UCSD-AML1 (cell line): ENCODE measurements at regions not wholly inside any gene's neighbourhood (a gene's known extent, or its start where the extent isn't known, plus 50 kb on each side); places are given as distances from the start of the nearest gene placed in this dataset.

Source experiments
- DNase-seq: peaks from one replicate; lab custom pipeline; 2025; ENCODE audit not compliant: unreplicated experiment; lab: John Stamatoyannopoulos, UW

DNA sequence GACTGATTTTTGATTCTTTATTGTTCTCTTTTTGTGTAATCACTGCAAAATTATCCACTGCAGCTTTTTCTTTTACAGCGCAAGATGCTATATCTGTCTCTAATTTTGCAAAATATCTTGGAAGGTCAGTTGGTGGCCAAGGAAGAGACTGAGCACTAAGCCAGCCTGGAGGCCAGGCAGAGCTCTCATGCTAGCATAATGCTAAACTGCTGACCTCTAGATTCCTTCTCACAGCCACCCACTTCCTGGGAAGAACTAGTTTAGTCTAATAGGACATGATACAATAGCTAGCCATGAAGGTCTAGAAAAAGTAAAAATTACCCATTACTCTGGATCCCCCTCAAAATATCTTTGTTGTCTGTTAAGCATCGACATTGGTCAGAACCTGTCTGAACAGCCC is 227.2 kb upstream of the ARHGAP20 start:
- DNase-seq, result no peak

DNA sequence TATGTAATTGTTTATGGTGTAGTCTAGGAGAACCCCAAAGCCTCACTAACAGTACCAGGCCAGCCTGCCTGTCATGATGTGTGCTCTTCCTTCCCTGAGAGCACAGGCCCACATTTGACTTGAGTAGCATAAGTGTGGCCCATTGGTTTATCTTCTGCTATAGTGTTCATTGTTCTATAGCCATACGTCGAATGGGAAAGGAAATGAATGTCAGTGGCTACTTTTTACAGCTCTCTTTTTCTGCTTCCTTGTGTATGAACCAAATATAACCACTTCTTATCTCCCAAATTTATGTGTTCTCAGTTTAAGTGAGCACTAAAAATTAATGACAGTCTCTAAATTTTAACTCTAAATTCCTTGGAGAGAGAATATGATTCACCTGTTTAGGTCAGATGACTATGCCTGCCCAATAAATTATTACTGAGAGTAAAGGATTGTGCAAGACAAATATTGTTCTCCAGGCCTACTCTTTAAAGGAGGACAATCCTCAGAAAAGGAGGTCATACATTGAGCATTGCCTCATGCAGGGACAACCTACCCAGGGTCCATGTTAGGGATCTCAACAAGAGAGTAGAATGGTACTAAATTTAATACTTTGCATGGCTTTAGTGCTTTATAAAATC is 222.9 kb upstream of the ARHGAP20 start:
- no peak for DNase-seq

GRCh38 chr11:110929129-110929528 is 216.9 kb upstream of the ARHGAP20 start:
- DNase-seq, result no peak

DNA sequence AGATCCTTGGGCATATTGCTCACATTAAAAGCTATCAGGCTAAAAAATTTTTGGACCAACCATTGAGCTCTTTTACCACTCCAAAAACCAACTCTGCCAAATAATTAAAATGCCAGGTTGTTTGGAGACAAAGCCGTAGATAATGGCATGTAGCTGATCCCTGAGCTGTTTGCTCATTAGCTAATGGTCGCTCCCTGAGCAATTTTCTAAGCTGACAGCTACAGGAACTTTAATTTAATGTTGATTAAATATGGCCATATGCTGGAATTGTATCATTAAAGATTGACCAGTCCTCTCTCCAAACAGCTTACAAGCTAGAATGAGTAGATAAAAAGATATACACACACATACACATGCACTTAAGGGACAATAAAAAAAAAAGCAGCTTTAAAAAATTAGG is 216.2 kb upstream of the ARHGAP20 start:
- DNase-seq, result no peak

DNA sequence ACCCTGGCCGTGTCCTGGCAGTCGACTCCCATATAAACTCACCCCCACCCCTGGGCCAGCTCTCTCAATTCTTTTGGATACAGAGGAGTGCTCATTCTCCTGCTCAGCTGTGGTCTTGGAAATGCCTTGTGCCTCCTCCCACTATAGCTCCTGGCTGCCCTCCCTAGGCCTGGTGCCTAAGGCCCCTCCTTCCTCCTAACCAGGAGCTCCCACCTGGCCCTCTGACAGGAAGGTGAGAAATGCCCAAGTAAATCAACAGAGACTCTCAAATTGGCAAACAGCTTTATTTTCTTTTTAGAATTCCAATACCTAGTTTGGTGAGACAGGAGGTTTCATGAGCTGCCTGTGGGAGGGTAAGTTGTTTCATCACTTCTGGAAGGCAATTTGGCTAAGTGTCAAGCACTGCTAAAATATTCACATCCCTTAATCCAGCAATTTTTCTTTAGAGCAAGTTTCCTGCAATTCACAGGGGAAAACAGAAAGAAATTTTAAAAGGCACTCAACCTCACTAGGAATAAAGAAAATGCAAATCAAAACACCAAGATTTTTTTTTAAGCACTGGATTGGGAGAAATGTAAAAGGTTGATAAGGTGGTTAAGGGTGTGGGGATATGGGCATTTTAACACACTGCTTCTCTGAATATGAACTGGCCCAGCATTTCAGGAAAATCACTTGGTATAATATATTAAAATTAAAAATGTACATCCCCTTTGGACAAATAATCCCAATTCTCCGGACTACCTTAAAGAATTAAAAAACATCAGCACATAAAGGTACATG is 209.7 kb upstream of the ARHGAP20 start:
- no peak for DNase-seq

DNA sequence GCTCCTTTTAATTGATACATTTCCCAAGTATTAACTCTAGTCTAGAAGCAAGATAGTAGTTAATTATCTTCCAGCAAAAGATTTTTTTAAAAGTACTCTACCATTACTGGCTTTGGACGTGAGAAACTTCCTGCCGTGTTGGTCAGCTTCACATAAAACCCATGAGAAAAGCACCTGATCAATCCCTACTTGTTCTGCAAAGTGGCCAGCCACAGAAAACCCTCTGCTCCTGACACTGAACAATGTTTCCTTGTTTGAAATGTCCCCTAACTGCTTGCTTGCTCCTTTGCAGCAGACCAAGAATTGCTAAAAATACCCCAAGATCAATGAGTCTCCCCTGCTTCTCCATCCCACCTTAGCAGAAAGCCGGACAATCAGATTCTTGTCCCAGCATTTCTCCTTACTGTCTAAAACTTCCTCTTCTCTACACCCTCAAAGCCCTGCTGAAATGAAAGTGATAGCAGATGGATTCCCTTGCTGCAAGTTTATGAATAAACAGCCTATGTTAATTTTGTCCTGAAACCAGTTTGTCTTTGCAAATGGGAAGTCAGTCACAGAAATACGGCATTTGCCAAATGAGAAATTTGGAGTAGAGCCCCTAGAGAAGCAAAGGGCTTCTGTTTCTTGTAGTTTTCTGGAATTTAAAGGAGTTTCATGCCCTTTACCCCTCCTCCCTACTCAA is 207.1 kb upstream of the ARHGAP20 start:
- no peak for DNase-seq

GRCh38 chr11:110918351-110918750 is 206.1 kb upstream of the ARHGAP20 start:
- no peak for DNase-seq

DNA sequence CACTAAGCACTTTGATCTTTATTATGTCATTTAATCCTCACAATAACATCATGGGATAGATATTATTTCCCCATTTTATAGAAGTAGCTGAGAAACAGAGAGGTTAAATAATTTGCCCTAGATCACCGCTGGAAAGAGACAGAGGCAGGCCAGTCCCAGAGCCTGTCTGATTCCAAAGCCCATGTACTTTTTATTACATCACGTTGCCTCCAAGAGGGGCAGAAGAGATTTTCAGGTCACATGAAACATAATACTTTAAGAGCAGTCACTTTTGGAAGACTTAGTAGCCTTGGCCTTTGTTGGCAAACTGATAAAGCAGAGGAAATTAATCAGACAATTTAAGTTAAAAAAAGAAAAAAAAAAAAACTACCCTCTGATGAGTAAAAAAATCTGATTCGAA is 200.2 kb upstream of the ARHGAP20 start:
- no peak for DNase-seq

GRCh38 chr11:110910384-110910783 is 198.1 kb upstream of the ARHGAP20 start:
- DNase-seq, result no peak

- no peak for DNase-seq
Observed at GRCh38 chr11:110909336-110909735, 197.1 kb upstream of the ARHGAP20 start.

DNA sequence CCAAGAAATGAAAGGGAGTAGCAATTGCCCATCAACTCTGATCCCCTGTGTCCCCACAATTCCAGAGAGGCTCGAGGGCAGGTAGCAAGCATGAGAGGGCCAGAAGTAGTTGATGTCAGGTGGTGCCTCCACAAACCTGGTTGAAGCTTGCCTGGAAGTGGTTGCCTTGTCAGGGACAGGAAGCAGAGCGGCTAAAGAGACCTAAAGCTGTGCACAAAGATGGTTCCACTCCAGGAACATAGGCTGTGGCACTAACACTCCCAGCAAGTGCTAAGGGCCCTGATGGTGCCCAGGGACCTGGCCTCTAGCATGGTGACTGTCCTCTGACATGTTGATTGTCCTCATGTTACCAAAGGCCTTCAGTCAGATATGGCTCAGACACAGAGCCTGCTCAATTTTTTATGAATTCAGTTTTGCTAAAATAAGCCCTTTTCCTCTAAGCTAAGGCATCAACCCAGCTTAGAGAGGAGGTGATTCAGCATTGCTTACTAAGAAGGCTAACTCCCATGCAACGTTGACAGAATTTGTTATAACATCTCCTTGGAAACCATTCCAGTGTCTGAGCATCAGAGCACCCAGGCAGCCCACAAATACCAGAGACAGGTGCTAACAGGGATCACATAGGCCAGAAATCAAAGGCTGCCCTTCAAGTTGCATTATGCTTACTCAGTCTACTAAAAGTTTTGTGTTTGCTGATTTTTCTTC is 196.3 kb upstream of the ARHGAP20 start:
- DNase-seq, result peak; percentile 16

- DNase-seq, result no peak
Observed at GRCh38 chr11:110907629-110908028, 195.4 kb upstream of the ARHGAP20 start.

- no peak for DNase-seq
Observed at GRCh38 chr11:110903830-110904229, 191.6 kb upstream of the ARHGAP20 start.

- DNase-seq, result no peak
Observed at GRCh38 chr11:110903378-110903777, 191.1 kb upstream of the ARHGAP20 start.

DNA sequence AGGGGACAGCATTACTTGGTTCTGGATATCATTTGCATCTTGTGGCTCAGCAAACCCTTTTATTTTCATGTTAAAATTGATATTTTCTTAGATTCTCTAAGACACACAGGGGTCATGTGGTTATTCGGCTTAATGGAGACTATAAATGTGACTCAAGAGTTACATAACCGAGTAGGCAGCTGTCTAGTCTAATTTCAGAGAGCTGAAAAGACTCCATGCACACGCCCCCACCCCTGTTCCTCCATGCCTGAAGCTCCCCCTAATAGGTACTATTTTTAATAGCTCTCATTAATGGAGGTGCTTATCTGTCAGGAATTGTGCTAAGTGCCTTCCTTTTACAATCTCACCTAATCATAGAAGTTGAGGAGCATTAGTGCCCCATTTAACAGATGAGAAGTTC is 189.2 kb upstream of the ARHGAP20 start:
- DNase-seq, result no peak

DNA sequence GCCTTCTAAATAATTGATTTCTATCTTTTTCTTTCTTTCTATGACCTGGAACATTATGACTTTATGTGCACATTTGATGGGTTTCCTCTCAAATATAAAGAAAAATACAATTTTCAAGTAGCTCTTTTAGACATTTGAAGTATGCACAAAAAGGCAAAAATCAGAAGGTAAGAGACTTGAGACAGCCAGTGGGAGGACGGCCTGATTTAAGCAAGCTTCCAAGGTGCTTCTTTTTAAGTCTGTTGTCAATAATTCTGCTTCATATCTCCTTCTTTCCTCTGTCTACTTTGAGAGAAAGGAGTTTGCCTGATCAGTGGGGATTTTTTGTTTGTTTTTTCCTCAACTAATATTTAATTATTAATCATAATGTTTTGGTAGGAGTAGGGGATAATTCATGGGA is 188.2 kb upstream of the ARHGAP20 start:
- DNase-seq, result no peak

GRCh38 chr11:110897035-110897434 is 184.8 kb upstream of the ARHGAP20 start:
- no peak for DNase-seq

GRCh38 chr11:110896358-110896757 is 184.1 kb upstream of the ARHGAP20 start:
- no peak for DNase-seq

GRCh38 chr11:110894224-110894623 is 182.0 kb upstream of the ARHGAP20 start:
- DNase-seq, result peak; percentile 44

GRCh38 chr11:110892741-110893285 is 180.6 kb upstream of the ARHGAP20 start:
- DNase-seq, result no peak

- DNase-seq, result no peak
Observed at GRCh38 chr11:110891411-110891810, 179.2 kb upstream of the ARHGAP20 start.
